Neural progenitor cell (in vitro differentiated cells): ENCODE measurements at regions not wholly inside any gene's neighbourhood (a gene's known extent, or its start where the extent isn't known, plus 50 kb on each side); places are given as distances from the start of the nearest gene placed in this dataset.
A peak's percentile ranks its signal among the peaks of the same experiment; 100 is the strongest.

Experiments
- DNase-seq: peaks from one replicate; pipeline ENCODE4 v3.0.0-alpha.2; 2016; ENCODE audit warnings: low spot score
- H2AFZ ChIP-seq: fragments of 200-600 bp; sonication (generic); replicated peaks from 2 replicates; pipeline ENCODE4 v1.6.1; 2016; ENCODE audit warnings: antibody characterized with exemption
- H3F3A ChIP-seq: fragments of 200-600 bp; sonication (generic); 2 replicates; pipeline ENCODE4 v1.6.1; 2016; ENCODE audit warnings: antibody characterized with exemption, low read depth
- H3K27ac ChIP-seq: fragments of 200-600 bp; sonication (generic); 2 replicates; pipeline ENCODE4 v1.5.1; 2016; ENCODE audit warnings: mild to moderate bottlenecking
- H3K27me3 ChIP-seq: fragments of 200-600 bp; sonication (generic); 2 replicates; pipeline ENCODE4 v1.6.1; 2016; ENCODE audit warnings: mild to moderate bottlenecking, moderate library complexity
- H3K36me3 ChIP-seq: fragments of 200-600 bp; sonication (generic); 2 replicates; pipeline ENCODE4 v1.5.1; 2016
- H3K4me1 ChIP-seq: fragments of 200-600 bp; sonication (generic); 2 replicates; pipeline ENCODE4 v1.6.1; 2016; ENCODE audit warnings: mixed run types
- H3K4me2 ChIP-seq: fragments of 200-600 bp; sonication (generic); 2 replicates; pipeline ENCODE4 v1.6.1; 2016
- H3K4me3 ChIP-seq: fragments of 200-600 bp; sonication (generic); 2 replicates; pipeline ENCODE4 v1.5.1; 2016
- H3K79me2 ChIP-seq: fragments of 200-600 bp; sonication (generic); 2 replicates; pipeline ENCODE4 v1.6.1; 2016; ENCODE audit warnings: low read depth
- H3K9ac ChIP-seq: fragments of 200-600 bp; sonication (generic); 2 replicates; pipeline ENCODE4 v1.6.1; 2016
- H3K9me3 ChIP-seq: fragments of 200-600 bp; sonication (generic); 2 replicates; pipeline ENCODE4 v1.5.1; 2016; ENCODE audit warnings: low read depth
- H4K20me1 ChIP-seq: fragments of 200-600 bp; sonication (generic); 2 replicates; pipeline ENCODE4 v1.6.1; 2016; ENCODE audit warnings: low read depth
- H3K27ac Mint-ChIP-seq: 3 replicates; pipeline ENCODE4 v1.8.0; 2021; ENCODE audit warnings: mixed read lengths
- H3K27me3 Mint-ChIP-seq: 2 replicates; pipeline ENCODE4 v1.8.0; 2022; ENCODE audit warnings: low read depth, mild to moderate bottlenecking, inconsistent platforms, moderate library complexity, mixed read lengths; ENCODE audit not compliant: insufficient read depth
- H3K36me3 Mint-ChIP-seq: 3 replicates; pipeline ENCODE4 v1.8.0; 2021; ENCODE audit warnings: mixed read lengths
- H3K4me1 Mint-ChIP-seq: 3 replicates; pipeline ENCODE4 v1.8.0; 2021; ENCODE audit warnings: mixed read lengths
- H3K4me3 Mint-ChIP-seq: 3 replicates; pipeline ENCODE4 v1.8.0; 2021; ENCODE audit warnings: mild to moderate bottlenecking, moderate library complexity, mixed read lengths
- H3K9me3 Mint-ChIP-seq: 3 replicates; pipeline ENCODE4 v1.8.0; 2020; ENCODE audit warnings: mixed read lengths
- CTCF ChIP-seq: fragments of 200-600 bp; sonication (generic); IDR thresholded peaks from 2 replicates; pipeline ENCODE4 v1.5.1; 2017; ENCODE audit warnings: antibody characterized with exemption, mild to moderate bottlenecking
- EZH2 ChIP-seq: fragments of 200-600 bp; sonication (generic); IDR thresholded peaks from 2 replicates; pipeline ENCODE4 v1.6.1; 2017; ENCODE audit warnings: antibody characterized with exemption, mild to moderate bottlenecking, moderate library complexity
- EZH2phosphoT487 ChIP-seq: fragments of 200-600 bp; sonication (generic); IDR thresholded peaks from 2 replicates; pipeline ENCODE4 v1.6.1; 2017; ENCODE audit warnings: antibody characterized with exemption

- Mint-ChIP-seq H3K4me3 (no peak overlapping the region), H3K4me1 (peaks cover 27% of the 10 kb centered on the region), H3K27ac (no peak overlapping the region), H3K9me3 (no peaks in the 10 kb centered on the region), H3K36me3 (no peaks in the 10 kb centered on the region), H3K27me3 (no peaks in the 10 kb centered on the region)
- TF ChIP-seq CTCF (no peak), EZH2phosphoT487 (no peak), EZH2 (no peak)
- H3K27me3 ChIP-seq: no peaks in the 10 kb centered on the region
- H4K20me1 ChIP-seq: no peaks in the 10 kb centered on the region
- H3K27ac ChIP-seq: no peak overlapping the region
- DNase-seq: no peak
- no peaks in the 10 kb centered on the region for H3K79me2 ChIP-seq
- H3K4me1 ChIP-seq: peaks cover 7% of the 10 kb centered on the region
- no peak overlapping the region for H2AFZ ChIP-seq
- no peak overlapping the region for H3K4me3 ChIP-seq
- no peaks in the 10 kb centered on the region for H3K36me3 ChIP-seq
- H3K9me3 ChIP-seq: no peaks in the 10 kb centered on the region
- no peaks in the 10 kb centered on the region for H3F3A ChIP-seq
- no peak overlapping the region for H3K9ac ChIP-seq
- no peak overlapping the region for H3K4me2 ChIP-seq
These were observed 683.5 kb downstream of the TMEM182 start for GRCh38 chr2:103445347-103445746.

- H3K9me3 Mint-ChIP-seq: peaks cover 2% of the 10 kb centered on the region
- Histone ChIP-seq H3K36me3 (no peaks in the 10 kb centered on the region), H3K9ac (no peak overlapping the region), H2AFZ (no peak overlapping the region), H3K27me3 (no peaks in the 10 kb centered on the region), H3K79me2 (no peaks in the 10 kb centered on the region), H3K4me3 (no peak overlapping the region), H3K27ac (no peak overlapping the region), H3K4me2 (no peak overlapping the region), H3F3A (no peaks in the 10 kb centered on the region), H3K9me3 (no peaks in the 10 kb centered on the region), H4K20me1 (no peaks in the 10 kb centered on the region), H3K4me1 (peaks cover 7% of the 10 kb centered on the region)
- no peaks in the 10 kb centered on the region for H3K27me3 Mint-ChIP-seq
- no peak for DNase-seq
- H3K4me3 Mint-ChIP-seq: no peak overlapping the region
- H3K36me3 Mint-ChIP-seq: peaks cover 1% of the 10 kb centered on the region
- TF ChIP-seq EZH2: no peak
- TF ChIP-seq CTCF: no peak
- TF ChIP-seq EZH2phosphoT487: no peak
- H3K4me1 Mint-ChIP-seq: peaks cover 27% of the 10 kb centered on the region
- peak overlapping the region; percentile 92 for H3K27ac Mint-ChIP-seq
These were observed 686.7 kb downstream of the TMEM182 start for GRCh38 chr2:103448495-103448894.

- TF ChIP-seq EZH2 (no peak), CTCF (no peak), EZH2phosphoT487 (no peak)
- H3K9me3 Mint-ChIP-seq: peaks cover 2% of the 10 kb centered on the region
- Histone ChIP-seq H3K27ac (no peak overlapping the region), H3K36me3 (no peaks in the 10 kb centered on the region), H2AFZ (no peak overlapping the region), H3K27me3 (no peaks in the 10 kb centered on the region), H3F3A (no peaks in the 10 kb centered on the region), H3K9ac (no peak overlapping the region), H3K4me1 (no peaks in the 10 kb centered on the region), H3K79me2 (no peaks in the 10 kb centered on the region), H4K20me1 (no peaks in the 10 kb centered on the region), H3K9me3 (no peaks in the 10 kb centered on the region), H3K4me3 (no peak overlapping the region), H3K4me2 (no peak overlapping the region)
- no peak for DNase-seq
- H3K27me3 Mint-ChIP-seq: no peaks in the 10 kb centered on the region
- H3K27ac Mint-ChIP-seq: no peak overlapping the region
- no peak overlapping the region for H3K4me3 Mint-ChIP-seq
- H3K4me1 Mint-ChIP-seq: peaks cover 20% of the 10 kb centered on the region
- H3K36me3 Mint-ChIP-seq: peaks cover 1% of the 10 kb centered on the region
These were observed 689.5 kb downstream of the TMEM182 start for GRCh38 chr2:103451283-103451682.
